ENCODE measurements at regions not wholly inside any gene's neighbourhood (a gene's known extent, or its start where the extent isn't known, plus 50 kb on each side); places are given as distances from the start of the nearest gene placed in this dataset.

DNA sequence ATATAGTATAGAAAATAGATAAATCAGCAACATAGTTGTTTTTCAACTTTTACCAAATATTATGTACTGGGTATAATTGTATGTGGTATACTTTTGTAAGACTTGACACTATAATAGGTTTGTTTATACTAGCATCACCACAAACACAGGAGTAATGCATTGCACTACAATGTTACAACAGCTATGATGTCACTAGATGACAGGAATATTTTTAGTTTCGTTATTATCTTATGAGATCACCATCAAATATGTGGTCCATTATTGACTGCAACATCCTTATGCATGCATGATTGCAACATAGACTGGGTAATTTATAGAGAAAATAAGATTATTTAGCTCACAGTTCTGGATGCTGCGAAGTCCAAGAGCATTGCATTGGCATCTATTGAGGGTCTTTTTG, 678.4 kb upstream of the ZNF804A start:
- Histone ChIP-seq H3K4me2 (no peak overlapping the region), H3F3A (replicated peaks; ENCODE audit: insufficient read depth) (no peaks in the 10 kb centered on the region), H3K36me3 (replicated peaks in 1 of 2; ENCODE audit: control insufficient read depth in 1 of 2, insufficient read depth in 2 of 2, low read length in 1 of 2) (no peaks in the 10 kb centered on the region), H3K27me3 (ENCODE audit: insufficient read depth) (no peaks in the 10 kb centered on the region), H3K9me3 (no peaks in the 10 kb centered on the region), H3K9ac (no peak overlapping the region), H3K9me2 (no peaks in the 10 kb centered on the region), H4K20me1 (ENCODE audit: insufficient read depth) (no peaks in the 10 kb centered on the region), H3K4me1 (ENCODE audit: control insufficient read depth in 1 of 2, insufficient read depth in 2 of 2, low read depth in 1 of 2, low read length in 1 of 2) (no peaks in the 10 kb centered on the region), H3K79me2 (ENCODE audit: insufficient read depth) (no peaks in the 10 kb centered on the region), H3K27ac (ENCODE audit: low read depth in 2 of 2, low read length in 1 of 2) (no peak overlapping the region), H2AFZ (ENCODE audit: low read depth) (no peak overlapping the region), H3K4me3 (ENCODE audit: low read depth in 2 of 2, low read length in 1 of 2) (no peak overlapping the region)
- 26% methylated on average over 2 of the region's 2 CpGs for WGBS (ENCODE audit: low lambda C conversion rate)
- ChIA-PET POLR2A (no interaction called here), CTCF (interaction anchor here (1.2 kb wide), 1 partner anchor 14 kb away, joined by 4 read pairs; no protein-coding TSS in a partner anchor)
- TF ChIP-seq EZH2phosphoT487 (IDR thresholded peaks at IDR 0.05; ENCODE audit: borderline replicate concordance, low read depth) (no peak), FOSL2 (IDR thresholded peaks at IDR 0.05; ENCODE audit: borderline replicate concordance, low read depth) (no peak), RFX5 (IDR thresholded peaks at IDR 0.05; ENCODE audit: low read length) (no peak), EP300 (IDR thresholded peaks at IDR 0.05; ENCODE audit: borderline replicate concordance in 1 of 2, low read depth in 1 of 2, low read length in 1 of 2) (no peak), RXRA (IDR thresholded peaks at IDR 0.05; ENCODE audit: borderline replicate concordance, low read depth) (no peak), GABPA (IDR thresholded peaks at IDR 0.05; ENCODE audit: low read depth) (no peak), JUND (IDR thresholded peaks at IDR 0.05) (no peak)
- TF ChIP-seq, protein P1, sequence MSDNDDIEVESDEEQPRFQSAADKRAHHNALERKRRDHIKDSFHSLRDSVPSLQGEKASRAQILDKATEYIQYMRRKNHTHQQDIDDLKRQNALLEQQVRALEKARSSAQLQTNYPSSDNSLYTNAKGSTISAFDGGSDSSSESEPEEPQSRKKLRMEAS (IDR thresholded peaks at IDR 0.05; ENCODE audit: low read depth): no peak
- TF ChIP-seq, protein P2, sequence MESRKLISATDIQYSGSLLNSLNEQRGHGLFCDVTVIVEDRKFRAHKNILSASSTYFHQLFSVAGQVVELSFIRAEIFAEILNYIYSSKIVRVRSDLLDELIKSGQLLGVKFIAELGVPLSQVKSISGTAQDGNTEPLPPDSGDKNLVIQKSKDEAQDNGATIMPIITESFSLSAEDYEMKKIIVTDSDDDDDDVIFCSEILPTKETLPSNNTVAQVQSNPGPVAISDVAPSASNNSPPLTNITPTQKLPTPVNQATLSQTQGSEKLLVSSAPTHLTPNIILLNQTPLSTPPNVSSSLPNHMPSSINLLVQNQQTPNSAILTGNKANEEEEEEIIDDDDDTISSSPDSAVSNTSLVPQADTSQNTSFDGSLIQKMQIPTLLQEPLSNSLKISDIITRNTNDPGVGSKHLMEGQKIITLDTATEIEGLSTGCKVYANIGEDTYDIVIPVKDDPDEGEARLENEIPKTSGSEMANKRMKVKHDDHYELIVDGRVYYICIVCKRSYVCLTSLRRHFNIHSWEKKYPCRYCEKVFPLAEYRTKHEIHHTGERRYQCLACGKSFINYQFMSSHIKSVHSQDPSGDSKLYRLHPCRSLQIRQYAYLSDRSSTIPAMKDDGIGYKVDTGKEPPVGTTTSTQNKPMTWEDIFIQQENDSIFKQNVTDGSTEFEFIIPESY (IDR thresholded peaks at IDR 0.05; ENCODE audit: borderline replicate concordance, low read depth): no peak
- TF ChIP-seq, protein P3, sequence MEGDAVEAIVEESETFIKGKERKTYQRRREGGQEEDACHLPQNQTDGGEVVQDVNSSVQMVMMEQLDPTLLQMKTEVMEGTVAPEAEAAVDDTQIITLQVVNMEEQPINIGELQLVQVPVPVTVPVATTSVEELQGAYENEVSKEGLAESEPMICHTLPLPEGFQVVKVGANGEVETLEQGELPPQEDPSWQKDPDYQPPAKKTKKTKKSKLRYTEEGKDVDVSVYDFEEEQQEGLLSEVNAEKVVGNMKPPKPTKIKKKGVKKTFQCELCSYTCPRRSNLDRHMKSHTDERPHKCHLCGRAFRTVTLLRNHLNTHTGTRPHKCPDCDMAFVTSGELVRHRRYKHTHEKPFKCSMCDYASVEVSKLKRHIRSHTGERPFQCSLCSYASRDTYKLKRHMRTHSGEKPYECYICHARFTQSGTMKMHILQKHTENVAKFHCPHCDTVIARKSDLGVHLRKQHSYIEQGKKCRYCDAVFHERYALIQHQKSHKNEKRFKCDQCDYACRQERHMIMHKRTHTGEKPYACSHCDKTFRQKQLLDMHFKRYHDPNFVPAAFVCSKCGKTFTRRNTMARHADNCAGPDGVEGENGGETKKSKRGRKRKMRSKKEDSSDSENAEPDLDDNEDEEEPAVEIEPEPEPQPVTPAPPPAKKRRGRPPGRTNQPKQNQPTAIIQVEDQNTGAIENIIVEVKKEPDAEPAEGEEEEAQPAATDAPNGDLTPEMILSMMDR (IDR thresholded peaks at IDR 0.05): no peak
- no peak for DNase-seq

DNA sequence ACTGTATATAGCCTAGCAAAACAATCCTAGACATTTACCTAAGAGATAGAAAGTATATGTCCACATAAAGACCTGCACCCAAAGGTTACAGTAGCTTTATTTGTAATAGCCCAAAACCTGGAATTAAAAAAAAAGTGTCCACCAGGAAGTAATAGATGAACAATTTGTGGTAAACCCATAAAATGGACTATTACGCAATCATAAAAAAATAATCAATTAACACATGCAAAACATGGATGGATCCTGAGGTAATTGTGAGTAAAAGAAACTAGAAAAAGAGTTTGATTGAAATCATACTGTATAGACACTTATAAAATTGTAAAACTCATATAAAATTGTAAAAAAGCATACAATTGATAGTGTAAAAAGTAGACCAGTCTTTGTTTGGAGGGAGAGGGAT, 673.0 kb upstream of the ZNF804A start:
- POLR2A ChIA-PET: no interaction called here
- Histone ChIP-seq H3K79me2 (ENCODE audit: insufficient read depth) (no peaks in the 10 kb centered on the region), H3K27me3 (ENCODE audit: insufficient read depth) (no peaks in the 10 kb centered on the region), H4K20me1 (ENCODE audit: insufficient read depth) (no peaks in the 10 kb centered on the region), H3K9me2 (no peaks in the 10 kb centered on the region), H2AFZ (ENCODE audit: low read depth) (no peak overlapping the region), H3K4me1 (ENCODE audit: control insufficient read depth in 1 of 2, insufficient read depth in 2 of 2, low read depth in 1 of 2, low read length in 1 of 2) (peaks cover 0 to 8% of the 10 kb centered on the region in 2 experiments; a peak in 1 of 4 replicates), H3K9ac (no peak overlapping the region), H3K9me3 (no peaks in the 10 kb centered on the region), H3K36me3 (replicated peaks in 1 of 2; ENCODE audit: control insufficient read depth in 1 of 2, insufficient read depth in 2 of 2, low read length in 1 of 2) (no peaks in the 10 kb centered on the region), H3F3A (replicated peaks; ENCODE audit: insufficient read depth) (no peaks in the 10 kb centered on the region), H3K27ac (ENCODE audit: low read depth in 2 of 2, low read length in 1 of 2) (no peak overlapping the region), H3K4me3 (ENCODE audit: low read depth in 2 of 2, low read length in 1 of 2) (no peak overlapping the region), H3K4me2 (no peak overlapping the region)
- no peak for TF ChIP-seq GATA2 (CRISPR knock-in tag; IDR thresholded peaks at IDR 0.05)
- 59% methylated on average over 1 of the region's 1 CpG for WGBS (ENCODE audit: low lambda C conversion rate)
- DNase-seq: no peak
- CTCF ChIA-PET: no interaction called here

Measured in SK-N-SH (cell line).